Breast epithelium (tissue), 3 donors: ENCODE measurements at regions not wholly inside any gene's neighbourhood (a gene's known extent, or its start where the extent isn't known, plus 50 kb on each side); places are given as distances from the start of the nearest gene placed in this dataset.

Experiments
- CTCF ChIP-seq, 3 donors: fragments of 450-650 bp; IDR thresholded peaks; one replicate each; pipeline ENCODE4 v1.5.1; 2016 to 2017; ENCODE audit warnings: antibody characterized with exemption in 3 of 3, mild to moderate bottlenecking in 3 of 3, moderate library complexity in 3 of 3
- POLR2AphosphoS5 ChIP-seq, 3 donors: sonication (generic); formaldehyde crosslinking; IDR thresholded peaks; one replicate each; pipeline ENCODE4 v1.6.1; 2017; ENCODE audit warnings: antibody characterized with exemption in 3 of 3

GRCh38 chr13:60312851-60313505 is 84.0 kb upstream of the TDRD3 start:
- TF ChIP-seq CTCF (IDR thresholded peaks at IDR 0.05) (no peak), POLR2AphosphoS5 (IDR thresholded peaks at IDR 0.05) (no peak)
